ENCODE measurements at regions not wholly inside any gene's neighbourhood (a gene's known extent, or its start where the extent isn't known, plus 50 kb on each side); places are given as distances from the start of the nearest gene placed in this dataset.

- TF ChIP-seq TAF1 (IDR thresholded peaks at IDR 0.05; ENCODE audit: low read depth, low read length) (no peak), PAX5 (IDR thresholded peaks at IDR 0.05; ENCODE audit: insufficient read depth, low read length, severe bottlenecking) (no peak)
Measured at GRCh38 chr1:73886716-73887115, 311.3 kb downstream of the LRRIQ3 start.
